HG03108 (cell line): ENCODE measurements at regions not wholly inside any gene's neighbourhood (a gene's known extent, or its start where the extent isn't known, plus 50 kb on each side); places are given as distances from the start of the nearest gene placed in this dataset.

Experiments used
- ATAC-seq: cut with Tn5 transposase; IDR thresholded peaks from one replicate; pipeline ENCODE4 v1.9.1; 2021; ENCODE audit warnings: moderate library complexity; ENCODE audit not compliant: unreplicated experiment

- no peak for ATAC-seq
These were observed 364.3 kb downstream of the RNF144A start for GRCh38 chr2:7281231-7282201.

- no peak for ATAC-seq
These were observed 368.9 kb downstream of the RNF144A start for GRCh38 chr2:7286120-7286519.

- ATAC-seq: no peak
These were observed 371.3 kb downstream of the RNF144A start for GRCh38 chr2:7288484-7288883.

- ATAC-seq: no peak
These were observed 372.5 kb downstream of the RNF144A start for GRCh38 chr2:7289697-7290096.

GRCh38 chr2:7292154-7292691, 375.0 kb downstream of the RNF144A start:
- ATAC-seq: no peak

GRCh38 chr2:7309582-7309981, 392.4 kb downstream of the RNF144A start:
- ATAC-seq: no peak

- ATAC-seq: no peak
These were observed 407.5 kb downstream of the RNF144A start for GRCh38 chr2:7324706-7325105.

GRCh38 chr2:7325186-7325585, 408.0 kb downstream of the RNF144A start:
- no peak for ATAC-seq

GRCh38 chr2:7329465-7329864, 412.3 kb downstream of the RNF144A start:
- ATAC-seq: no peak

- no peak for ATAC-seq
These were observed 416.1 kb downstream of the RNF144A start for GRCh38 chr2:7333189-7333765.

GRCh38 chr2:7333960-7334493, 416.8 kb downstream of the RNF144A start:
- ATAC-seq: no peak

GRCh38 chr2:7338961-7339360, 421.7 kb downstream of the RNF144A start:
- no peak for ATAC-seq

GRCh38 chr2:7346336-7346735, 429.1 kb downstream of the RNF144A start:
- ATAC-seq: no peak

GRCh38 chr2:7348761-7349160, 431.5 kb downstream of the RNF144A start:
- ATAC-seq: no peak

- no peak for ATAC-seq
These were observed 435.0 kb downstream of the RNF144A start for GRCh38 chr2:7352191-7352590.

- ATAC-seq: no peak
These were observed 436.4 kb downstream of the RNF144A start for GRCh38 chr2:7353571-7353970.

- ATAC-seq: no peak
These were observed 438.6 kb downstream of the RNF144A start for GRCh38 chr2:7355781-7356180.

- ATAC-seq: no peak
These were observed 439.8 kb downstream of the RNF144A start for GRCh38 chr2:7356909-7357584.

GRCh38 chr2:7357993-7358392, 440.8 kb downstream of the RNF144A start:
- no peak for ATAC-seq

GRCh38 chr2:7358865-7359447, 441.7 kb downstream of the RNF144A start:
- ATAC-seq: no peak

- no peak for ATAC-seq
These were observed 446.7 kb downstream of the RNF144A start for GRCh38 chr2:7363906-7364305.
